HepG2 (cell line): ENCODE measurements at regions not wholly inside any gene's neighbourhood (a gene's known extent, or its start where the extent isn't known, plus 50 kb on each side); places are given as distances from the start of the nearest gene placed in this dataset.

Experiments used
- ATAC-seq: fragments of 200-7000 bp; cut with Tn5 transposase; 3 replicates; pipeline ENCODE4 v1.9.1; 2020; ENCODE audit warnings: mild to moderate bottlenecking, moderate library complexity
- BruUV-seq: library from RNA; stranded (reverse); fragments of 400-500 nt; replicated peaks from 2 replicates; lab custom pipeline; 2021; lab: Mats Ljungman, UMichigan
- CTCF ChIA-PET: fragments of 300-600 bp; formaldehyde crosslinking; extraction: SDS; loops from one replicate; lab custom pipeline; 2021; ENCODE audit warnings: low total read pairs, inconsistent platforms, low intra/inter-chr PET ratio; lab: Yijun Ruan, JAX
- POLR2A ChIA-PET: fragments of 350-600 bp; sonication (Branson Sonifier 250); formaldehyde crosslinking; loops from one replicate; lab custom pipeline; 2020; ENCODE audit warnings: antibody characterized with exemption, inconsistent platforms; lab: Yijun Ruan, JAX
- DNase-seq: peaks from one replicate; pipeline ENCODE4 v3.0.0-alpha.2; 2015; ENCODE audit warnings: low spot score
- FAIRE-seq: peaks from 3 replicates; lab custom pipeline; 2011; peaks lifted over from hg19 to GRCh38; lab: Jason Lieb, UNC
- H2AFZ ChIP-seq: one replicate; pipeline ENCODE4 v1.6.1; 2011; ENCODE audit warnings: low read length, inconsistent platforms
- H3K27ac ChIP-seq: fragments of 300-600 bp; 3 replicates; pipeline ENCODE4 v1.8.0; 2011; ENCODE audit warnings: mixed run types, mild to moderate bottlenecking, mixed read lengths, low read length, inconsistent platforms; ENCODE audit not compliant: insufficient read depth; ENCODE audit errors: extremely low read length
- H3K27me3 ChIP-seq, 2 experiments: fragments of 200-600 bp in 1 of 2; 2 replicates in 1 of 2; 3 replicates in 1 of 2; pipeline versions ENCODE4 v1.6.0 to v1.8.0; 2011; ENCODE audit warnings: low read length in 2 of 2, mild to moderate bottlenecking in 2 of 2, moderate library complexity in 2 of 2, inconsistent platforms in 1 of 2; ENCODE audit not compliant: insufficient read depth in 2 of 2, control insufficient read depth in 1 of 2
- H3K36me3 ChIP-seq, 2 experiments: fragments of 200-600 bp in 1 of 2; replicated peaks in 1 of 2; 2 replicates in 1 of 2; 3 replicates in 1 of 2; pipeline versions ENCODE4 v1.5.1 to v1.8.0; 2011; ENCODE audit warnings: low read length in 2 of 2, inconsistent platforms in 1 of 2; ENCODE audit not compliant: insufficient read depth in 2 of 2, control insufficient read depth in 1 of 2
- H3K4me1 ChIP-seq: 2 replicates; pipeline ENCODE4 v1.5.1; 2012; ENCODE audit warnings: low read length, inconsistent platforms; ENCODE audit not compliant: insufficient read depth
- H3K4me2 ChIP-seq: 2 replicates; pipeline ENCODE4 v1.6.0; 2011; ENCODE audit warnings: low read depth, low read length, inconsistent platforms
- H3K4me3 ChIP-seq, 3 experiments: fragments of 200-600 bp in 1 of 3; sonication (generic), shearing (Covaris generic) in 1 of 3; replicated peaks in 1 of 3; 2 replicates each; pipeline ENCODE4 v1.5.1; 2011 to 2016; ENCODE audit warnings: low read length in 3 of 3, inconsistent platforms in 2 of 3, low read depth in 2 of 3, mild to moderate bottlenecking in 2 of 3, control low read depth in 1 of 3, mixed read lengths in 1 of 3; ENCODE audit not compliant: insufficient read depth in 1 of 3
- H3K79me2 ChIP-seq: one replicate; pipeline ENCODE4 v1.6.1; 2011; ENCODE audit warnings: low read length, inconsistent platforms; ENCODE audit not compliant: insufficient read depth
- H3K9ac ChIP-seq: 2 replicates; pipeline ENCODE4 v1.6.0; 2011; ENCODE audit warnings: mild to moderate bottlenecking, low read depth, low read length, inconsistent platforms; ENCODE audit not compliant: insufficient read depth
- H3K9me3 ChIP-seq: 2 replicates; pipeline ENCODE4 v1.5.1; 2012; ENCODE audit warnings: mild to moderate bottlenecking, low read length
- H4K20me1 ChIP-seq: 2 replicates; pipeline ENCODE4 v1.6.0; 2011; ENCODE audit warnings: inconsistent platforms, mild to moderate bottlenecking, low read length, moderate library complexity; ENCODE audit not compliant: insufficient read depth
- CEBPB ChIP-seq: IDR thresholded peaks from 2 replicates; pipeline ENCODE4 v1.6.1; 2011; ENCODE audit warnings: low read depth, low read length, improper control_type of control experiment, borderline replicate concordance
- FOXC1 ChIP-seq: sonication (generic); formaldehyde crosslinking; IDR thresholded peaks from 2 replicates; pipeline ENCODE4 v1.8.0; 2022; ENCODE audit warnings: mild to moderate bottlenecking, missing genetic modification reagents, borderline replicate concordance
- SOX5 ChIP-seq: IDR thresholded peaks from 2 replicates; pipeline ENCODE4 v1.6.1; 2016; ENCODE audit warnings: borderline replicate concordance
- ZNF552 ChIP-seq: sonication (generic); formaldehyde crosslinking; IDR thresholded peaks from 2 replicates; pipeline ENCODE4 v1.9.0; 2022; ENCODE audit warnings: missing genetic modification reagents, mild to moderate bottlenecking, borderline replicate concordance
- ZNF615 ChIP-seq: sonication (generic); formaldehyde crosslinking; IDR thresholded peaks from 2 replicates; pipeline ENCODE4 v1.5.0; 2020; ENCODE audit warnings: mild to moderate bottlenecking, missing genetic modification reagents, borderline replicate concordance
- WGBS: methylation state at CpG from one replicate; pipeline ENCODE4 v1.1.6; 2017; ENCODE audit warnings: low lambda C conversion rate; 5-methylcytosine and 5-hydroxymethylcytosine counted together
- in situ Hi-C: cut with HindIII; loops from 2 replicates; pipeline ENCODE4 v1.10.0; 2017; ENCODE audit warnings: low pct_unique_long_range_greater_than_20kb; ENCODE audit not compliant: extremely low pct_ligation_motif_present
- intact Hi-C: fragments of 100-400 bp; cut with micrococcal nuclease; formaldehyde crosslinking; loops from one replicate; pipeline ENCODE4 v1.10.0; 2022; ENCODE audit not compliant: unreplicated experiment
- TF ChIP-seq, protein P1 (sequence below): fragments of 450-650 bp; IDR thresholded peaks from 2 replicates; pipeline ENCODE4 v1.6.1; 2017

DNA sequence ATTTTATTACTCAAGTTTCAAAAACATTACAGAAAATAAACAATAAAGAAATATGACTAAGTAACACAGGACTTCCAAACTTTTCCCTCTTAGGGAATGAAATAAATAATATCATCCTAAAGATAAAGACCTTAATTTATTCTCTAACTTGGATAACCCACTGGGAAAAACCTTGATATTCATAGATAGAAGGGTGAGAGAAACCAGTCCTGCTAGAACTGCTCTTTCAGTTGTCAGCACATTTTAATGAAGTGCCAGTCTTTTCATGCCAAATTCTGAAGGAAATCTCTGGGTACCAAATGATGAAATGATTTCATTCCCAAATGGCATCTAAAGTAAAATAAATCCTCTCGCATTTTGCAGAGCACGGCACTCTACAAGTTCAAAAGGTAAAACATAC, 114.5 kb upstream of the SMIM30 start:
- no peaks in the 10 kb centered on the region for H3K4me1 ChIP-seq
- 4% methylated on average over 2 of the region's 2 CpGs for WGBS
- no peak for ATAC-seq
- H3K79me2 ChIP-seq: no peaks in the 10 kb centered on the region
- intact Hi-C loops (no loop called here), in situ Hi-C loops (no loop called here)
- H3K27me3 ChIP-seq: no peaks in the 10 kb centered on the region
- no peak for FAIRE-seq
- BruUV-seq: no TSS peak
- ChIA-PET CTCF (no interaction called here), POLR2A (no interaction called here)
- DNase-seq: no peak
- no peak overlapping the region for H3K4me3 ChIP-seq
- no peak overlapping the region for H2AFZ ChIP-seq
- no peak overlapping the region for H3K27ac ChIP-seq
- TF ChIP-seq ZNF552: no peak
- no peak for TF ChIP-seq FOXC1 (CRISPR knock-in tag)
- TF ChIP-seq, protein P1, sequence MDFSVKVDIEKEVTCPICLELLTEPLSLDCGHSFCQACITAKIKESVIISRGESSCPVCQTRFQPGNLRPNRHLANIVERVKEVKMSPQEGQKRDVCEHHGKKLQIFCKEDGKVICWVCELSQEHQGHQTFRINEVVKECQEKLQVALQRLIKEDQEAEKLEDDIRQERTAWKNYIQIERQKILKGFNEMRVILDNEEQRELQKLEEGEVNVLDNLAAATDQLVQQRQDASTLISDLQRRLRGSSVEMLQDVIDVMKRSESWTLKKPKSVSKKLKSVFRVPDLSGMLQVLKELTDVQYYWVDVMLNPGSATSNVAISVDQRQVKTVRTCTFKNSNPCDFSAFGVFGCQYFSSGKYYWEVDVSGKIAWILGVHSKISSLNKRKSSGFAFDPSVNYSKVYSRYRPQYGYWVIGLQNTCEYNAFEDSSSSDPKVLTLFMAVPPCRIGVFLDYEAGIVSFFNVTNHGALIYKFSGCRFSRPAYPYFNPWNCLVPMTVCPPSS: no peak
- TF ChIP-seq SOX5 (CRISPR knock-in tag): no peak
- no peak overlapping the region for H3K4me2 ChIP-seq
- no peaks in the 10 kb centered on the region for H4K20me1 ChIP-seq
- no peaks in the 10 kb centered on the region for H3K36me3 ChIP-seq
- no peaks in the 10 kb centered on the region for H3K9me3 ChIP-seq
- no peak overlapping the region for H3K9ac ChIP-seq

GRCh38 chr7:113230691-113231090, 112.3 kb upstream of the SMIM30 start:
- no peaks in the 10 kb centered on the region for H3K79me2 ChIP-seq
- TF ChIP-seq CEBPB: 0 out of 2 replicates have a peak, but pooled peaks have one; percentile 23
- TF ChIP-seq ZNF615 (CRISPR knock-in tag): no peak
- TF ChIP-seq, all 625 proteins: peak for 1
- no peaks in the 10 kb centered on the region for H3K36me3 ChIP-seq
- ATAC-seq (no peak), FAIRE-seq (no peak), DNase-seq (no peak)
- CTCF ChIA-PET: no interaction called here
- 1% methylated on average over 2 of the region's 2 CpGs for WGBS
- no peak overlapping the region for H3K4me3 ChIP-seq
- H3K9ac ChIP-seq: no peak overlapping the region
- H3K27ac ChIP-seq: no peak overlapping the region
- no peaks in the 10 kb centered on the region for H3K4me1 ChIP-seq
- POLR2A ChIA-PET: no interaction called here
- no peak overlapping the region for H3K4me2 ChIP-seq
- no TSS peak for BruUV-seq
- in situ Hi-C loops (no loop called here), intact Hi-C loops (no loop called here)
- H4K20me1 ChIP-seq: no peaks in the 10 kb centered on the region
- H3K9me3 ChIP-seq: no peaks in the 10 kb centered on the region
- H2AFZ ChIP-seq: no peak overlapping the region
- no peaks in the 10 kb centered on the region for H3K27me3 ChIP-seq
